ENCODE measurements at regions not wholly inside any gene's neighbourhood (a gene's known extent, or its start where the extent isn't known, plus 50 kb on each side); places are given as distances from the start of the nearest gene placed in this dataset.
"Not testable (repeated sequence)": the region's sequence is repeated elsewhere in the genome, so short reads cannot be mapped to it uniquely, and the experiment has no call there.

DNA sequence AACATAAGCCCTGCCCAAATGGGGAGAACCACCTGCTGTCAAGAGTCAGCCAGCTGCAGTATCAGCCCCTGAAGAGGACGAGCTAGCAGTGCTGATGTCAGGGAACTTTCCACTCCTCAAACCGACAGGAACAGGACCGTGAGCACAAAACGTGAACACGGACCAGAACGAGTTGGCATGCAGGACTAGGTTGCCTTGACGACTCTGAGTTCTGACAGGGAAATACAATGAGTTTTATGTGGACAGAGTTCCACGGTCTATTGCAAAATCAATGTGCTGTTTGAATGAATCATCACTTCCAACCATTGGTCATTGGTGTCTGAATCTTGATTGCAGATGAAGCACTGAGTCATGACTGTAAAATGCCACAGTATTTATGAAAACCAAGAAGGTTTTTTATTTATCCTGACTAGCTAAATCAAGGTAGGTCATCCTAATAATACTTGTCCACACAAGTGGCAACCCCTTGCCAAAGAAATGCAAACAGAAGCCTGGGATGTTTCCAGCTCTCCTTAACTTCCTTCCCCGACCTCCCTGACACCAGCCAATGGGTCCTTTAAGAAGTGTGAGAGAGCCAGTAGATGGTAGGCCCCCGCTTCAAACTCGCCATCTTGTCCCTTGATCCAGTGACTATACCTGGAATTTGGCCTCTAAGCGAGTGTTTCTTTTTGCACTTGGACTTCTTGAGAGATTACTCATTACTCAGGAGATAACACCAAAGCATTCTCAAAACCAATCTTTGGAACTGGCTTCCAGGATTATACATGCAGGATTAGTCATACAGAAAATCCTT, 119.6 kb downstream of the ASB7 start:
- DNase-seq (ENCODE audit: low read depth), result peak; percentile 100

DNA sequence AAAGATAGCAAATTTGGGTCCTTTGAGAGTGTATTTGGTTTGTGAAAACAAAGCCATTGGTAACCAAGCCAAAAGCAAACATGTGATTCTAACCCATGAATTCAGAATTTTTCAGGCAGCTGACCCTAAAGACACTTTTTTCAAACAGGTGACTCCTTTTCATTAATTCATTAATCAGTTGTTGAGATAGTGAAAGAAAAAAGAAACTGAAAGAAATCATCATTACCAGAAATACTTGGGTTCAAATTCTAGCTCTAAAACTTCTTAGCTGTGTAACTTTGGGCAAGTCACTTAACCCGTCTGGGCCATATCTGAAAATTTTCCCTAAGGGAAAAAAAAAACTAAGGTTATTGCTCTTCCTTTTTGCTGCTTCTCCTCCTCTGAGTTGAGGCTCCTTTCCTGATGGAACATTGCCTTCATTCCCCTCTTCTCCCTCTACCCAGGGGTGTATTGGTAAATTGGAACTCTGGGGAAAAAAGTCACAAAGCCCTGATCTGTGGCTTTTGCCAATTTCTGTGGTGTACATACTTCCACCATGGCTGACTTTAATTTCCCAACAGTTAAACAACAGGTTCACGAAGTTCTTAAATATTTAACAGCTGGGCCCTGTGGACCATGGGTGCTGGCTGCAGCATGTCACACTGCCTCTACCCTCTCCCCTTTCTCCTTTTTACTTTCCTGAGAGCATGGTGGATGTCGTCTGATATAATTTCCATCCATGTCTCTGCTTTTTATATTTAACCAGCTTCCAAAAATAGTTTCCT, 120.3 kb downstream of the ASB7 start:
- DNase-seq (ENCODE audit: low read depth), result no peak

DNA sequence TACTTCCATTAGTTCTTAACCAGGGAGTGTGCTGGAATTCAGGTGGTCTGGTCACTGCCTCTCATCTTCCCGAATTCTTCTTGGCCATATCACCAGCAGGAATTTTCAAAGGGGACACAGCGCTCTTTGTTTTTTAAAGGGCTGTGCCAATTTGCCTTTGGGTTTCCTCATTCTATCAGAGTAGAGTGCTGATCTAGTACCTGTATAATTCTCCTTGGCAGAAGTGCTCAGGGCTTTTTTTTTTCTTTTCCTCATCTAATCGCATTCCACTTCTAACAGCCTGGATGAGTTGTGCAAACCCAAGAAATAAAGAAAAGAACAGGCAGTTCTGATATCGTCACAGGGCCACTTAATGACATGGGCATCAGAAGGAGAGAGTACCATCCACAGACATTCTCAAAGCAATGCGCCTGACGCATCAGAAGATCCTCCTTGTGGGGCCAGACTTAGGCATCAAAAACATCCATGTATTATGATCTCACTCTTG, 121.0 kb downstream of the ASB7 start:
- no peak for DNase-seq (ENCODE audit: low read depth)

DNA sequence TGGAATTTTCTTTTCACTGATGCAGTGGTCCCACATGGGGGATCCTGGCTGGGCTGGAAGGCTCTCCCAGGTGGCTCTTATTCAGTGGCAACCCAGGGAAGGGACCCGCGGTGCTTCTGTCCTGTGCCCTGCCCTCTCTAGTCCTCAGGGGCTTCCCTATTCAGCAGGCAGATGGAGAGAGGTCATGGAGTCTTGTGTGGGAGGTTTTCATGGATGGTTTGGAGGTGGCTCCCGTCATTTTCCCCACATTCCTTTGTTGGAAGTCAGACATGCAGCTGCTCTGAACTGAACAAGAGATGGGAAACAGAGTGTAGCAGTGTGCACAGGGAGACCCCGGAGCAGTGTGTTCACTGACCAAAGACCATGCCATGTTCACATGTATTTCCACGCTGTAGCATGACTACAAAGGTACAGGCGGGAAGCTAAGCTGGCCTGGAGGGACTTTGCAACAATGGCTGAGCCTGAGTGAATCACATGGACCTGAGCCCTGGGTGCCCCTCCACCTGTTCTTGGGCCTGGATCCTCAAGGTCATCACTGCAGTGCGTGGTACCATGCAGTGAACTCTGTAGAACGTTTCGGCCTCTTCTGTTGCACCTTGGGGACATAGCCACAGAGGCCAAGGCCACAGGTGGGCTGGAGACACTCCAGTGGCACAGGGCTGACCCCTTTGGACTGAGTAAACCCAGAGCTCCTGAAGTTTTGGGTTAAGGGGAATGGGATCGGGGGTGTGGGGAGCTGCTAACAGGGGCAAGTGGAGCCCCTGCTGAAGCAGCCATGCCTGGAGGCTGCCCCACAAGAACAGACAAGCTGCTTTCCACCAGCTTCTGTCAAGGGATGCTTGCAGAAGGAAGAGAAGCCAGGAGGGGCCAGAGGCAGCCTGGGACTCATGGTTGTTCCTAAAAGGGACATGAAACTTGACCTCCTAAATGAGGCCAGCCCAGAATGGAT, 123.0 kb downstream of the ASB7 start:
- DNase-seq (ENCODE audit: low read depth), result no peak

DNA sequence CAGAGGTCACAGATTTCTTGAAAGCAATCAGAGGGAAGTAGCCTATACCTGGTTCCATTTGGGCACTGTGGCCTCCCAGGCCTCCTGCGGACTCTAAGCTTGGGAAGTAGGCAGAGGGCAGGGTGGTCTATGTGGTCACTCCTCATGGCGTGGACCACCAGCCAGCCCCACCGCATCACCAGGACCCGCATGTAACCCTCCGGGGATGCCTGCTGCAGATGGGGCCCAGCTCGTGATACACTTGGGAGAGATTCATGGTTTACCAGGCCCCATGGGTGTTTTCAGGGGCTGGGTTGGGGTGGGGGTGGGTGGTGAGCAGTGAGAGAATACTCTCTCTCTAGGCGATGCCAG, 123.7 kb downstream of the ASB7 start:
- DNase-seq (ENCODE audit: low read depth), result no peak

DNA sequence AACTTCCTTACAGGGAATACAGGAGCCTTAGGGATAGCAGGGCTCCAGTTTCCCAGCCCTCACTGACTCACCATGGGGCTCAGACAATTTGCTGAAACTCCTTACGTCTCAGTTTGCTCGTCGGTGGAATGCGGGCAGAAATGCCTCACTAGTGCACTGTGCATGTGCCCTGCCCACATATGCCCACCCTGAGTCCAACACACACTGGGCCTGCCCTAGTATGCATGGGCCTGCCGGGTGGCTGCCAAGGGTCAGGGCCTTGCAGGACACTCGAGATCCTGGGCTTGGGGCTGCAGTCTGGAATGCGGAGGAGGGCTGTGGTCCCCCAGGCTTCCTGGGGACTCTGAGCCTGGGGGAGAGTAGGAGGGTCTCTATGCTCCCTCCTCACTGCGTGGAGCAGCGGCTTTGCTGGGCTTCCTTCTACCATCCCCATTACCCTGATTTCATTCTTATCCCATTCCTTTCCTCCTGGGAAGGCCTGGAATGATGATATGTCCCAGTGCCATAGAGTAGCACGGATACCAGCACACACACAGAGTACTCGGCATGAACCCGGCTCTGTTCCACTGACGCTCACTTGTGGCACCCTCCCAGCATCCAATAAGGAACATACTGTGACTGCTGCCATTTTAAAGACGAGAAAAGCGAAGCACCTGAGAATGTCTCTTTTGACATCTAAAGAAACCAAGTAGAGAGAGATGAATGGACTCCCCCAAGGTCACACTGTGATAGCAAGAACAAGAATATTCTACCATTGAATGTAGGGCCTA, 124.2 kb downstream of the ASB7 start:
- DNase-seq (ENCODE audit: low read depth), result no peak

DNA sequence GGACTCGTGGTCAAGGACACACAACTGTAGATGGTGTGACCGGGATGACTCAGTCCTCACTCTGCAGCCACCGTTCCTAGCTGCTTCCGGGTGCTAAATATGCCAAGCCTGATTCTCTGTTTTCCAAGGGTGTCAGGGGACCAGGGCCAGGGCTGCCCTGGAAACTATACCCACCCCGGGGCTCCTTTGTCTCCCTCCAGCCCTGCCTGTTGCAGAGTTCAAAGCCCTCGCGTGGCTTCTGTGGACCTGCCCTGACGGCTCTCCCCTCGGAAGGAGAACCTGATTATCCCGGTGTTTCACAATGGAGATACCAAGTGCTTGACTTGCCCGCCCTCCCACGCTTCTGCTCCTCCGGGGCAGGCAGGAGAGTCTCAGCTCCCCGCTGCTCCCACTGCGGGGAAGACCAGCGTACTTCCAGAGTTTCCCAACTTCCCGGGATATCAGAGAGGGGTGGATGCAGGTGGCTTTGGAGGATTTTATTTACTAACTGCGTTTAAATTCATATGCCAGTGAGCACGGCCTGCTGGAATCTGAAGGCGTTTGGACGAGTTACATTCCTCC, 125.0 kb downstream of the ASB7 start:
- no peak for DNase-seq (ENCODE audit: low read depth)

DNA sequence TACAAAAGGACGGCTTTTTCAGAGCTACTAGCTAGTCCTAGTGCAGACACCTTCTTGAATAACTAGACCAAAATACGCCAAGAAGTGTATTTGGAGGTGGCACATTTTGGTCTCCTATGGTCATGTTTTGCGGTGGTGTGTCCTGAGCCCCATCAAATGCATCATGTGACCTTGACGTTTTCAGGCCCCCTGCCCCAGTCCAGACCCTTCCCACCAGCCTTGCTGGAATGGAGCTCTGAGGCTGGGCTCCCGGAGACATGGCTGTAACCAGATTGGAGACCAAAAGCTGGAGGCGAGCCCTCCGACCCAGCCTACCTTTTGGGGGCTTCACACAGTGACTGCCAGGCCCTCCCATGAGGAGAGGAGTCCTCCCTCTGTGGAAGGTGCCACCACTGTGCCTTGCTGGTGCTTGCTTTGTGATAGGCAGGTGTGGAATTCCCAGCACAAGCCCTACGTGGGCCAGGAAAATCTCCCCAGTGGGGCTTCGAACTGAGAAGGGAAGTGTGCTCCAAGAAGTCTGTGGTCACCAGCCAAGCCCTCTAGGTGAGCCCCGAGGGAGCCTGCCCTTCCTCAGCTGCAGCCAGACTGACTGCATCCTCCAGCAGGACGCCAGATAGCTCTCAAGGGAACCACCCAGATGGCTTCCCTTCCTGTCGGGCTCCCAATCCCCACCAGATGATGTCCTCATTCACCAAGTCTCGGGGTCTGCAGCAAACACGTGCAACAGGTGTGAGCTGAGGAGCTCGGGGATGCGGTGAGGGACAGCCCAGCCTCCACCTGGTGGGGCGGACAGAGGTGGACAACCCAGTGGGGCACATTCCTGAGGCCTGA, 126.2 kb downstream of the ASB7 start:
- DNase-seq (ENCODE audit: low read depth), result no peak

DNA sequence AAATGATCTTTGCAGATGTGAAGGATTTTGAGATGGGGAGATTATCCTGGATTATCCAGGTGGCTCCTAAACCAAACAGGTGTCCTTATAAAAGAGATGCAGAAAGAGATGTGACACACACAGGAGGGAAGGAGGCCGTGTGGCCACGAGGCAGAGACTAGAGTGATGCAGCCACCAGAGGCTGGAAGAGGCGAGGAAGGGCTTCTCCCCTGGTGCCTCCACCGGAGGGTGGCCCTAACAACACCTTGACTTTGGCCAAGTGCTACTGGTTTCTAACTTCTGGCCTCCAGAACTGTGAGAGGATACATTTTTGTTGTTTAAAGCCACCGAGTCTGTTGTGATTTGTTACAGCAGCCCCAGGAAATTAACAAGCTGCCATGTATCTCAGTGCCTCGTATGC, 127.1 kb downstream of the ASB7 start:
- no peak for DNase-seq (ENCODE audit: low read depth)

DNA sequence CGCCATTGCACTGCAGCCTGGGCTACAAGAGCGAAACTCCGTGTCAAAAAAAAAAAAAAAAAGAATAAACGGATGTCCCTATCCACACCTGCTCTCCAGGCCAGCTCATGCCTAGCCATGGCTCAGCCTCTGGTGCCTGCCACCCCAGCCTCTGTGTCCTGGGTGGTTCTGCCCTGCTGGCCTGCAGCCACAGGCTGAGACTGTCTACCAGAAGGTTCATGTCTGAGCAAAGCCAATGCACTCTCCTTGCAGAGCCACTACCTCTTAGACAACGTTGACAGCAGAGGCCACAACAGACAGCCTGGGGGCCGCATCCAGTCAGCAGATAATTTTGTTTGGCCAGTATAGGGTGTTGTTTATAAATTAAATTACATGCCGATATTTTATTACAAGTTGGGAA, 127.7 kb downstream of the ASB7 start:
- no peak for DNase-seq (ENCODE audit: low read depth)

DNA sequence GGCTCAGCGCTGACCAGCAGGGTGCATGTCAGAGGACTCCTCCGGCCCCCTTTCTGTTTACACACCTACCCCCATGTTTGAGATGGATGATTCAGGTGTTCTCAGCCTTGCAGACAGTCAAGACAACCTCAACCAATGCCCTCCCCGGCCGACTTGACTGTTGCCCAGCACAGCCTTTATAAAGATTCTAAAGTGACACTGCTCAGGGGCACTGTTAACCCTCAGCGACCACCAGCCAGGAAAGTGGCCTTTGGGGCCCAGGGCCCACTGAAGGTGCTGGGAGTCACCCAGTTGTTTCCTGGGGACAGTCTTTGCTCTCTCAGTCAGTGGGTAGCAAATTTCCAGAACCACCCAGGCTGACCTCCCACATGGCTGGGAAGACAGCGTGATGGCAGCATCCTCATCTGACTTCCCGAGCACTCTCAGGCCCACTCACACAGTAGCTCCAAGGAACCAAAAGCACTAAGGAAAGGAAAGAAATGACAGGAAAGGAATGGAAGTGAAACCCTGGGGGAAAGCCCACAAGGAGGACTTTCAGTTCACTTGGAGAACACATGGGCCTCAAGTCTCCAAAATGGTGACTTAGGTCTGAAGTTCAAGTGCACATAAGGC, 128.4 kb downstream of the ASB7 start:
- DNase-seq (ENCODE audit: low read depth), result no peak

DNA sequence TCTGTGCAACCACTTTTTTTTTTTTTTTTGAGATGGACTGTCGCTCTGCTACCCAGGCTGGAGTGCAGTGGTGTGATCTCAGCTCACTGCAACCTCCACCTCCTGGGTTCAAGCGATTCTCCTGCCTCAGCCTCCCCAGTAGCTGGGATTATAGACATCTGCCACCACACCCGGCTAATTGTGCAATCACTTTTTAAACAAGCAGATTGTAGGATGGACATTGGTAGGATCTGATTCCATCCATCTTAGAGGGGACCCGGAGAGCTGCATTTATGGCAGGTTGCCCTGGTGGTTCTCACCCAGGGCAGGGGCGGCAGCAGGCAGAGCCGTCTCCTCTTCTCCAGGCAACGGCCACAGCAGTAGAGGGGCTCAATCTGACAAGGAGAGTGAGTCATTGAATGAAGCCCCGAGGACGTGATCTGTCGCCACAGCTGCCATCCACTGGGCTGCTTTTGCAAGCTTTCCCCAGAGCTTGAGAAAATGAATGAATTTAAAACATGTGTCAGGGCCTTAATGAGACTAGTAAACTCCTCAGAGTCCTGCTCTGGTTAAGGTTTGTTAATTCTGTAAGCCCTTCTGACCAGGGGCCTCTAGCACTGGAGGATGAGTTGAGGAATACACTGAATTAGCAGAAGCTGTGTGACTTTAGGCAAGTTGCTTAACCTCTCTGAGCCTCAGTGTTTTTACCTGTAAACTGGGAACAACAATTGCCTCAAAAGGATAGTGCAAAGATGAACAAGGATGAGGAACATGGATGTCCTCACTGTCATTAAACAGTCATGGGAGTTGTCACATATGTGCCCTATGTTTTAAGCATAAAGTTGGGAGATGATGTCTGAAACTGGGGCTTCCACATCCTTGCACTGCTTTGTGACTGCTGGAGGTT, 129.1 kb downstream of the ASB7 start:
- no peak for DNase-seq (ENCODE audit: low read depth)

DNA sequence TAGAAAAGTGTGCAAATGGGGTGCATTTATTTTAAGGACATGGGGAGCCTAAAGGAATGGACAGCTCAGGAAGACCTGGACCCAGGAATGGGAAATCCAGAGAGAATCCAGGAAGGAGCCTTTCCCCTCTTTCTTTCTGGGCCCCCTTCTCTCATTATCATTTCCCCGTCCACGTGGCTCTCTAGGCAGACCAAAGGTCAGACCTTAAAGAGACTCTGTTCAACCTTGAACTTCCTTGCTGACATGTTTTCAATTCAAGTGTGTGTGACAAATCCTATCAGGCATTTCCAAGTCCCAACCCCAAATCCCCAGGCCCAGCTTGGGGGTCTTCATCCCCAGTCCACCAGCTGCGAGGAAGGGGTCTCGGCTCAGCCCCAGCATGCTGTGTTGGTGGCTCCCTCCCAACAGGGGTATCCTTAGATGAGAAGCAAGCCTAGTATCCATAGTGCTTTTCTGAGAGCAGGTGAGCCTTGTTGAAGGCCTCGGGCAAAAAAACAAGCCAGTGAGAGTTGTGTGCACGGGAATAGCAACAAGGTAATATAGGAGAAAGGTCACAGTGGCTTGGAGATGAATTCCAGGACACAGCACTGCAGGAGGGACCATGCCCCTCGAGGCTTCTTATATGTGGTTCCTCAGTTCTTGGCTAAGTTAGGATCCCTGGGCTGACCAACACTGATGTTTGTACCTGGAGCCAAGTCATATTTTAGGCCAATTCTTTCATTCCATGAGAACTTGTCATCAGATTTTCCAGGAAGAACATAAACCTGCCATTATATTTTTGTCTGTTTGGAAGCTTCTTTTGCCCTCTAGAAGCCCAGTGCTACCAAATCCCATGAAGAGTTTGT, 130.0 kb downstream of the ASB7 start:
- no peak for DNase-seq (ENCODE audit: low read depth)

DNA sequence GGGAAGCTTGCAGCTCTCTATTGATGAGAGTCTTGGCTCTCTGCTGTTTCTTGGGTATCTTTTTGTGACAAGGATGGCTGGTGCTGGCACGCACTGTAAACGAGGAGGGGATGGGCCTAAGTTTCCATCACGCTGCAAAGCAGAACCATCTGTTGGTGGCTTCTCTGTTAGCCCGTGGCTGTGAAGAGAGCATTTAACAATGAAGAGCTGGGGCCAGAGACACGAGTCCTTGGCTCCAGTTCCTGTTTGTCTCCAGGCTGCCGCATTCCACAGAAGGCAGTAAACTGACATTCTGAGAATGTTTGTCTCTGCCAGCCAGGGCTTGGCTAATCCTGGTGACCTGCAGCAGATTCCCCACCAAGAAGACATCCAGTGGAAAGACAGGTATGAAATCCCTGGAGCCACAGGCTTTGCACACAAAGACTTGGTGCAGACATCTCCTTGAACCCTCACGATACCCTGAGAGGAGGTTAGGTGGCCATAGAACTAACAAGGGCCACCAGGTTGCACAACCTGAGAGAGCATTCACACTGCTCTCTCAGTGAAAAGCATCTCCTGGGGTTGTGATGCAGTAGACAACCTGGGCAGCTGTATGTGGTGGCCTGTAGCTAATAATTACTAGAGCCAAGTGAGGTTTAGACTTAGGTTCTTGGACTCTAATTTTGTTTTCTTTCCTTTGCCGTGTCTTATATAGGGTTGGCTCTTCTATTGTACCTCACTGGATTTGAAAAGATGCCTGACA, 130.9 kb downstream of the ASB7 start:
- no peak for DNase-seq (ENCODE audit: low read depth)

DNA sequence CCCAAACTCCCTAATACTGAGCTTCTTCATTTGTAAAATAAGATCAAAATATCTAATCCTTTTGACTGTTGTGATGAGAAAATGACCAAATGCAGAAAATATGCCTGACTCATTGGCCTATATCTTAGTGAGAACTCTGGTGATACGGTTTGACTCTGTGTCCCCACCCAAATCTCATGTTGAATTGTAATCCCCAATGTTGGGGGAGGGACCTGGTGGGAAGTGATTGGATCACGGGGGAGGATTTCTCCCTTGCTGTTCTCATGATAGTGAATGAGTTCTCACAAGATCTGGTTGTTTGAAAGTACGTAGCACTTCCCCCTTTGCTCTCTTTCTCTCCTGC, 131.4 kb downstream of the ASB7 start:
- not testable (repeated sequence) for DNase-seq (ENCODE audit: low read depth)

DNA sequence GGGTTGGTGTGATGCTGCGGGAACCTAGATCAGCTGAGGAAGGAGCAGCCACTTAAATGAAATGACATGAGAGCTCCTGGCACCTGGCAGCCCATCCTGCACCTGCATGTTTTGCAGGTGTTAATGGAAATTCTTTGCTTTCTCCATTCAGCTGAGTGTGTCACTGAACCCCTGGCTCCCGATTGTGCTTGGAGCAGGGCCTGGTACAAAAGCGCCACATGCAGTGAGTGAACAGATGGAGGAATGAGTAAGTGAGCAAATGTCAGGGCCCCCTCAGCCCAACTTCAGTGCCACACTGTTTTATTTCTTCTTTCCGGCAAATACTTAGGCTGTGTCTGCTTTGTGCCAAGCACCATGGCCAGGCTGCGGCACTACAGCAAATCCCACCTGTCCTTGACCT, 132.2 kb downstream of the ASB7 start:
- no peak for DNase-seq (ENCODE audit: low read depth)

All from stromal cell of bone marrow (primary cell).